Kidney epithelial cell (primary cell): ENCODE measurements at regions not wholly inside any gene's neighbourhood (a gene's known extent, or its start where the extent isn't known, plus 50 kb on each side); places are given as distances from the start of the nearest gene placed in this dataset.
"Not testable (repeated sequence)": the region's sequence is repeated elsewhere in the genome, so short reads cannot be mapped to it uniquely, and the experiment has no call there.

Experiments used
- DNase-seq: peaks from one replicate; pipeline ENCODE4 v3.0.0-alpha.2; 2010; ENCODE audit warnings: low read depth
- H3K27me3 ChIP-seq: 2 replicates; pipeline ENCODE4 v1.6.0; 2011; ENCODE audit warnings: low read length; ENCODE audit not compliant: control insufficient read depth, insufficient read depth
- H3K36me3 ChIP-seq: 2 replicates; pipeline ENCODE4 v1.5.1; 2011; ENCODE audit warnings: low read length; ENCODE audit not compliant: control insufficient read depth, insufficient read depth
- H3K4me3 ChIP-seq: 2 replicates; pipeline ENCODE4 v1.5.1; 2011; ENCODE audit warnings: low read depth, mild to moderate bottlenecking, control low read depth, low read length
- TF ChIP-seq, protein P1 (sequence below): IDR thresholded peaks from 2 replicates; pipeline ENCODE4 v1.5.1; 2011; ENCODE audit warnings: mild to moderate bottlenecking, moderate library complexity, low read length, control low read depth, inconsistent platforms; ENCODE audit not compliant: insufficient read depth, poor library complexity, severe bottlenecking

DNA sequence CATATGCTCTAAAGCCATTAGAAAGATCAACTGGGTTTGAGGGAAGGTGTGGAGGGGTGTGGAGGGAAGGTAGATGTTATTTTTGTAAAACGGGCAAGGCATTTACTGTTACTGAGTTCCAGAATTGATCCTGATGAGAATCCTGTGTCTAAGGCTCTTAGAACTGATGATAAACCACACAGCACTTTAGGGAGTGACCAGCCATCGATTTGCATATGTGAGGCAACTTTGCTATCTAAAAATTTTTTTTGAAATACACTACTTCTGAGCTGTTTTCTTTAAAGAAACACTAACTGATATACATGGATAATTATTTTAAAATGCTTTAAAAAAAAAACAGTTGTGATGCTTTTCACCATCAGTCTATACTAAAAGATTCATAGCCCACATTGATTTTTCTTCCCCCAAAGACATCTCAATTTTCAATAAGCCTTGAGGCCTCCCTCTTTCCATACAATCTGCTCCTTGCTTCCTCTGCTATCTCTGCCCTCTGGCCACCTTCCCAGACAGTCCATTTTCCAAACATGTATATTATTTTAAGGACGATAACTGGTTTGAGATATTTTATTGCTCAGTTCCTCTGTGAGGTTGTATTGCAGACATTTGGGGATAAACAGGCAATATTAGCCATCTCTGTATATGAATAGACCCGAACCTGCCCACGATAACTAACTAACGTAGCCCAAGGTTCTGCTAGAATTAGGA is 265.9 kb downstream of the EFCAB11 start:
- Histone ChIP-seq H3K27me3 (no peaks in the 10 kb centered on the region), H3K36me3 (no peaks in the 10 kb centered on the region), H3K4me3 (no peak overlapping the region)
- TF ChIP-seq, protein P1, sequence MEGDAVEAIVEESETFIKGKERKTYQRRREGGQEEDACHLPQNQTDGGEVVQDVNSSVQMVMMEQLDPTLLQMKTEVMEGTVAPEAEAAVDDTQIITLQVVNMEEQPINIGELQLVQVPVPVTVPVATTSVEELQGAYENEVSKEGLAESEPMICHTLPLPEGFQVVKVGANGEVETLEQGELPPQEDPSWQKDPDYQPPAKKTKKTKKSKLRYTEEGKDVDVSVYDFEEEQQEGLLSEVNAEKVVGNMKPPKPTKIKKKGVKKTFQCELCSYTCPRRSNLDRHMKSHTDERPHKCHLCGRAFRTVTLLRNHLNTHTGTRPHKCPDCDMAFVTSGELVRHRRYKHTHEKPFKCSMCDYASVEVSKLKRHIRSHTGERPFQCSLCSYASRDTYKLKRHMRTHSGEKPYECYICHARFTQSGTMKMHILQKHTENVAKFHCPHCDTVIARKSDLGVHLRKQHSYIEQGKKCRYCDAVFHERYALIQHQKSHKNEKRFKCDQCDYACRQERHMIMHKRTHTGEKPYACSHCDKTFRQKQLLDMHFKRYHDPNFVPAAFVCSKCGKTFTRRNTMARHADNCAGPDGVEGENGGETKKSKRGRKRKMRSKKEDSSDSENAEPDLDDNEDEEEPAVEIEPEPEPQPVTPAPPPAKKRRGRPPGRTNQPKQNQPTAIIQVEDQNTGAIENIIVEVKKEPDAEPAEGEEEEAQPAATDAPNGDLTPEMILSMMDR, result no peak
- DNase-seq, result no peak

DNA sequence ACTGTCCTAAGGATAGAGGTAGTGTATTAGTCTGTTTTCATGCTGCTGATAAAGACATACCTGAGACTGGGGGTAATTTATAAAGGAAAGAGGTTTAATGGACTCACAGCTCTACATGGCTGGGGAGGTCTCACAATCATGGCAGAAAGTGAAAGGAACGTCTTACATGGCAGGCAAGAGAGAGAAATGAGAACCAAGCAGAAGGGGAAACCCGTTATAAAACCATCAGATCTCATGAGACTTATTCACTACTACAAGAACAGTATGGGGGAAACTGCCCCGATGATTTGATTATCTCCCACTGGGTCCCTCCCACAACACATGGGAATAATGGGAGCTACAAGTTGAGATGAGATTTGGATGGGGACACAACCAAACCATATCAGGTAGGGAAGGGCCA is 267.4 kb downstream of the EFCAB11 start:
- H3K4me3 ChIP-seq, DNase-seq, H3K27me3 ChIP-seq, H3K36me3 ChIP-seq: not testable (repeated sequence)

DNA sequence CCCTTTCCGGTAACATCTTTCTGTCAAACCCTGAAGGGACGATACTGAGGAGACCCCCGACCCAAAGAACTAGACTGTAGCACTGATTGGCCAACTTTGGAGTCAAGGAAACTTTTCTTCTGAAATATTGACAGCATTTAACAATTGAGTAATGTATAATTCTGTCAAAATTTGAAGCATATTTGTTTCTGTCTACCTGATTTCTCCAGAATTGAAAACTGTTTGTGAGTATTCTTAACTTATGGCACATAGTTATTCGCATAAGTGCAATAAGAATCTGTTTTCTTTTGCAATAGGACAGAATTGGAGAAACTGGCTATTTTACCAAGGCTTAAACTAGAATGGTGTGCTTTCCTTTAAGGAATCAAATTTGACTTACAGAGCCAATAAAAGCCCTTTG is 267.1 kb upstream of the FOXN3 start:
- Histone ChIP-seq H3K27me3 (no peaks in the 10 kb centered on the region), H3K4me3 (no peak overlapping the region), H3K36me3 (no peaks in the 10 kb centered on the region)
- DNase-seq, result no peak
- TF ChIP-seq, protein P1, result no peak

DNA sequence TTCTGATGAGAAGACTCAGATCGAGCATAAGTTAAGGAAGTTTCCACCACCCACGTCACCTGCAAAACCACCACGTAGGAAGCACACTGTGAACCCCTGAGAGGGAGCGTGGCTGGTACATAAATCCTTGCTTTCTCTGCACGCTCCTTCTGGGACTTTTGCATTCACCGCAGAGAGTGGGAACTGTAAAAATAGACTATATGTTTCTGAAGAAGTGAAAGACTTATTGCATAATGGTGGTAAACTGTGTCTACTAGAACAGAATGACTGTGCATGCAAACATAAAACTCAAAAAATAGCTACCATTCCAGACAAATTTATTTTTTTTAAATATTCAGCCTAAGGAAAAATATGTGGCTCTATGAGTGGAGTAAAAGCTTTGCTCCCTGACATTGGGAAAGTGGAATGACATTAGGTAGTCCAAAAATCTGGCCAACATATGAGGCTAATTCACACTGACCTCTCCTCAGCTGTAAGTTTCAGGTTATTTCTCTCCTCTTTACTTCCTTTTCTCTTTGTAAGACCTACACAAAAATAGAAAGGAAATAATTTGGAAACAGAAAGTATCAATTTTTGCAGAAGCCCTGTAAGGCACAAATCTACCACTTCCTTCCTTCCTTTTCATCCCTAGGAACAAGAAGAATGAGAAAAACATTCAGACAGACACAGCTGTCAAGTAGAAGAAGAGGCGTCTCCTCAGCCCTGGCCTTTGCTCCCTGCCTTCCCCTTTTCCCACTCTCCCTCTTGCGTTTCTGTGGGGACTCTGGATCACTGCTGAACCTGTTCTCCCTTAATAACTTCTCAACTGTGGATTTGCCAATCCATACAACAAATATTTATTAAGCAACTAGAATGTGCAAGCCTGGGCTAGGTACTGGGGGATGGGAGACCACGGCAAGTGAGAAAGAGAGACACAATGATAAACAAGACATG is 264.3 kb upstream of the FOXN3 start:
- TF ChIP-seq, protein P1, result no peak
- DNase-seq, result no peak
- Histone ChIP-seq H3K4me3 (no peak overlapping the region), H3K36me3 (no peaks in the 10 kb centered on the region), H3K27me3 (no peaks in the 10 kb centered on the region)

DNA sequence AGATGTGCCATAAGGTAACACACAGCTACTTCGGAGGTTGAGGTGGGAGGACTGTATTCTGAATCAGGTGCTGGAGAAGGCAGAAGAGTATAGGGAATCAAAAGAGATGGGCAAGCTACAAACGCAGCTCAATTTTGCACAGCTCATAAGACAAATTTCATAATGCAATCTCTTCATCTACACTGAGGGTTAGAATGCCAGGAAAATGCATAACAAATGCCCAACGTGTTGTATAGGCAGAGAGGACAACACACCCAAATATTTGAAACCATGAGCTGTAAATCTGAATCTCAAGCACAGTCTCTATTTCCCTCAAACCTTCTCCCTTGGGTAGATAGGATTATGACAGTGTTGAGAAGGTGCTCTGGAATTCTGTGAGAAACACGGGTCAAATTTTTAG is 263.1 kb upstream of the FOXN3 start:
- H3K27me3 ChIP-seq, result no peaks in the 10 kb centered on the region
- no peak overlapping the region for H3K4me3 ChIP-seq
- TF ChIP-seq, protein P1, result no peak
- DNase-seq, result no peak
- H3K36me3 ChIP-seq, result no peaks in the 10 kb centered on the region

DNA sequence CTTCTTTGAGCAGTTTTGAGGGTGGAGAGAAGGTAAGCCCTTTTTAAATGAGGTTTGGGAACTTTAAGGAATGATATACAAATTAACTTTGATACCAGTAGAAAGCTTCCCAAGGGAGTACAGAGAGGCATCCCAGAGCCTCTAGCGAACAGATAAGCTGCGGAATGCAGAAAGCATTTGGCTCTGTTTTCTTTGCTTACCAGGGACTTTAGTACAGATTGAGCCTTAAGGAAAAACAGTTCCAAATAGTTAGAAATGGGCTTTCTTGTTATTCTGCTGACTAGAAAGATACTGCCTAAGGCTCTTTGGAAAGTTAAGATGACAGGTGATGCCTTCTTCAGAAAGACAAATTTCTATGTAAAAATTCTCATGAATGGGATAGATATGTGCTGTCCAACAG is 261.7 kb upstream of the FOXN3 start:
- Histone ChIP-seq H3K27me3 (no peaks in the 10 kb centered on the region), H3K36me3 (no peaks in the 10 kb centered on the region), H3K4me3 (no peak overlapping the region)
- DNase-seq, result no peak
- TF ChIP-seq, protein P1, result no peak
